Activated naive CD4-positive, alpha-beta T cell treated with anti-CD3 and anti-CD28 coated beads for 36 hours (primary cell): ENCODE measurements at regions not wholly inside any gene's neighbourhood (a gene's known extent, or its start where the extent isn't known, plus 50 kb on each side); places are given as distances from the start of the nearest gene placed in this dataset.
"Not testable (repeated sequence)": the region's sequence is repeated elsewhere in the genome, so short reads cannot be mapped to it uniquely, and the experiment has no call there.

Experiments
- CTCF ChIA-PET: fragments of 350-600 bp; sonication (Branson Sonifier 250); formaldehyde crosslinking; loops from one replicate; lab custom pipeline; 2021; ENCODE audit warnings: antibody characterized with exemption; lab: Charles Lee
- DNase-seq: peaks from one replicate; pipeline ENCODE4 v3.0.0-alpha.2; 2020
- H3K27ac Mint-ChIP-seq: one replicate; pipeline ENCODE4 v1.8.0; 2021; ENCODE audit warnings: mild to moderate bottlenecking, mixed read lengths
- H3K27me3 Mint-ChIP-seq: one replicate; pipeline ENCODE4 v1.8.0; 2021; ENCODE audit warnings: low read depth, mixed read lengths
- H3K36me3 Mint-ChIP-seq: one replicate; pipeline ENCODE4 v1.8.0; 2021; ENCODE audit warnings: low read depth, mixed read lengths
- H3K4me1 Mint-ChIP-seq: one replicate; pipeline ENCODE4 v1.8.0; 2021; ENCODE audit warnings: low read depth, mixed read lengths
- H3K4me3 Mint-ChIP-seq: one replicate; pipeline ENCODE4 v1.8.0; 2021; ENCODE audit warnings: mild to moderate bottlenecking, moderate library complexity, mixed read lengths
- H3K9me3 Mint-ChIP-seq: one replicate; pipeline ENCODE4 v1.8.0; 2021; ENCODE audit warnings: mixed read lengths
- intact Hi-C: fragments of 100-400 bp; cut with micrococcal nuclease; formaldehyde crosslinking; loops from one replicate; pipeline ENCODE4 v1.15.1; 2023

- CTCF ChIA-PET, H3K4me3 Mint-ChIP-seq, H3K4me1 Mint-ChIP-seq: not testable (repeated sequence)
Measured at GRCh38 chr3:4921589-4921988, 57.6 kb upstream of the BHLHE40 start.

GRCh38 chr3:4926892-4927291 is 52.3 kb upstream of the BHLHE40 start:
- DNase-seq: no peak
- peaks cover 18% of the 10 kb centered on the region for H3K4me1 Mint-ChIP-seq
- no peak overlapping the region for H3K27ac Mint-ChIP-seq
- no peaks in the 10 kb centered on the region for H3K36me3 Mint-ChIP-seq
- no peaks in the 10 kb centered on the region for H3K9me3 Mint-ChIP-seq
- intact Hi-C loops: loop anchor here (2.0 kb wide), 1 partner anchor 18 kb away; no protein-coding TSS in a partner anchor
- no peaks in the 10 kb centered on the region for H3K27me3 Mint-ChIP-seq
- CTCF ChIA-PET: no interaction called here
- no peak overlapping the region for H3K4me3 Mint-ChIP-seq

More at GRCh38 chr3:4921589-4921988, 57.6 kb upstream of the BHLHE40 start:
- H3K27ac Mint-ChIP-seq, H3K27me3 Mint-ChIP-seq, H3K36me3 Mint-ChIP-seq, intact Hi-C loops, H3K9me3 Mint-ChIP-seq, DNase-seq: not testable (repeated sequence)

DNA sequence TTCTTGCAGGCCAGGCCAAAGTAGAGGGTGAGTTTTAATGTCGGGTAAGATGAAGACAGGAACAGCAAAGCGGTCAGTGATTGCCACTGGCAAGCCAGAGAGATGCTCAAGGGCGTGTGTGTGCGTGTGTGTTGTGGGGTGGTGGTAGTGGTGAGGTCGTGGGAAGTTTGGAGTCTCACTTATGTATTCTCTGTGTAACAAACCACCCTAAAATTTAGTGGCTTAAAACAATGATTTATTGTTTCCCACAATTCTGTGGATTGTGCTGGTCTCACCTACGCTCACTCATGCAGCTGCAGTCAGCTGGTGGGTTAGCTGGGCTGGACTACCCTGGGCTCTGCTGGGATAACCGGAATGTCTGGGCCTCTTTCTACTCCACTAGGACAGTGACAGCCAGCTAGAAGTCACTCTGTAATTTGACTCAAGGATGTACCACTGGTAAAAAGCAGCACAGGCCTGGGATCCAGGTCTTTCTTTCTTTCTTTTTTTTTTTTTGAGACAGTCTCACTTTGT is 50.9 kb upstream of the BHLHE40 start:
- DNase-seq: no peak
- CTCF ChIA-PET: interaction anchor here (1.3 kb wide), 1 partner anchor 48 kb away, joined by 8 read pairs; no protein-coding TSS in a partner anchor
- no peak overlapping the region for H3K4me3 Mint-ChIP-seq
- H3K9me3 Mint-ChIP-seq: no peaks in the 10 kb centered on the region
- peaks cover 18% of the 10 kb centered on the region for H3K4me1 Mint-ChIP-seq
- no peaks in the 10 kb centered on the region for H3K27me3 Mint-ChIP-seq
- no peaks in the 10 kb centered on the region for H3K36me3 Mint-ChIP-seq
- intact Hi-C loops: no loop called here
- H3K27ac Mint-ChIP-seq: no peak overlapping the region
